ENCODE measurements at regions not wholly inside any gene's neighbourhood (a gene's known extent, or its start where the extent isn't known, plus 50 kb on each side); places are given as distances from the start of the nearest gene placed in this dataset.

- TF ChIP-seq EZH2 (IDR thresholded peaks at IDR 0.05; ENCODE audit: low read length, missing control alignments) (no peak), CTCF (conservative IDR thresholded peaks at IDR 0.05 in 1 of 2, IDR thresholded peaks at IDR 0.05 in 1 of 2; ENCODE audit: low read depth in 1 of 2, low read length in 2 of 2) (no peak)
Observed at GRCh38 chr1:233489411-233489810, 124.5 kb upstream of the KCNK1 start.

Data from fibroblast of lung (primary cell).